ENCODE measurements at regions not wholly inside any gene's neighbourhood (a gene's known extent, or its start where the extent isn't known, plus 50 kb on each side); places are given as distances from the start of the nearest gene placed in this dataset.

- Histone ChIP-seq H3K9ac (replicated peaks; ENCODE audit: extremely low read depth, insufficient read depth, low read length) (no peak overlapping the region), H3K27ac (ENCODE audit: insufficient read depth, low read depth, low read length) (no peak overlapping the region), H3K79me2 (ENCODE audit: control insufficient read depth, insufficient read depth, low read length) (no peaks in the 10 kb centered on the region), H4K20me1 (replicated peaks; ENCODE audit: control insufficient read depth, extremely low read depth, insufficient read depth, low read length) (no peaks in the 10 kb centered on the region), H3K4me1 (ENCODE audit: control insufficient read depth, extremely low read depth, insufficient read depth, low read length) (peaks cover 4% of the 10 kb centered on the region), H3K9me3 (replicated peaks; ENCODE audit: control insufficient read depth, insufficient read depth, low read length) (no peaks in the 10 kb centered on the region), H2AFZ (ENCODE audit: low read depth, low read length) (no peak overlapping the region), H3K27me3 (ENCODE audit: control insufficient read depth in 2 of 2, insufficient read depth in 2 of 2, low read length in 2 of 2) (no peaks in the 10 kb centered on the region), H3K4me2 (ENCODE audit: insufficient read depth, low read length) (no peak overlapping the region), H3K36me3 (ENCODE audit: control insufficient read depth in 2 of 2, extremely low read depth in 1 of 2, insufficient read depth in 2 of 2, low read length in 2 of 2) (no peaks in the 10 kb centered on the region), H3K9me1 (replicated peaks; ENCODE audit: control insufficient read depth, extremely low read depth, insufficient read depth, low read length) (no peaks in the 10 kb centered on the region), H3K4me3 (replicated peaks in 1 of 3; ENCODE audit: insufficient read depth in 1 of 3, low read depth in 1 of 3, low read length in 3 of 3) (no peak overlapping the region)
- no peak for DNase-seq (ENCODE audit: low read depth, low spot score)
- intact Hi-C loops (cut with micrococcal nuclease), result no loop called here
- BruUV-seq (replicated peaks), result no TSS peak
- dilution Hi-C loops (cut with MboI; ENCODE audit: extremely low pct_ligation_motif_present, low sequenced_read_pairs), result no loop called here
- TF ChIP-seq JUN (IDR thresholded peaks at IDR 0.05; ENCODE audit: borderline replicate concordance, insufficient read depth, insufficient read length, low read depth), result no peak
- ChIA-PET POLR2A (no interaction called here), CTCF (interaction anchor here (0.8 to 4.7 kb wide), 4 partner anchors 10 to 51 kb away, joined by 3 to 26 read pairs (median 8); no protein-coding TSS in a partner anchor)
- FAIRE-seq, result peak; percentile 15
Measured at GRCh38 chr3:43213631-43214030, 72.7 kb upstream of the SNRK start.

GRCh38 chr3:43212914-43213611, 73.3 kb upstream of the SNRK start:
- H3K4me2 ChIP-seq (ENCODE audit: insufficient read depth, low read length), result no peak overlapping the region
- no peaks in the 10 kb centered on the region for H3K9me3 ChIP-seq (replicated peaks; ENCODE audit: control insufficient read depth, insufficient read depth, low read length)
- no peaks in the 10 kb centered on the region for H3K79me2 ChIP-seq (ENCODE audit: control insufficient read depth, insufficient read depth, low read length)
- no peaks in the 10 kb centered on the region for H3K27me3 ChIP-seq (ENCODE audit: control insufficient read depth in 2 of 2, insufficient read depth in 2 of 2, low read length in 2 of 2)
- ChIA-PET CTCF (interaction anchor here (0.8 to 4.7 kb wide), 5 partner anchors 11 to 51 kb away, joined by 3 to 26 read pairs (median 4); no protein-coding TSS in a partner anchor), POLR2A (no interaction called here)
- no peaks in the 10 kb centered on the region for H3K36me3 ChIP-seq (ENCODE audit: control insufficient read depth in 2 of 2, extremely low read depth in 1 of 2, insufficient read depth in 2 of 2, low read length in 2 of 2)
- DNase-seq (ENCODE audit: low read depth, low spot score) (no peak), FAIRE-seq (no peak)
- intact Hi-C loops (cut with micrococcal nuclease) (no loop called here), dilution Hi-C loops (cut with MboI; ENCODE audit: extremely low pct_ligation_motif_present, low sequenced_read_pairs) (no loop called here)
- no peaks in the 10 kb centered on the region for H3K9me1 ChIP-seq (replicated peaks; ENCODE audit: control insufficient read depth, extremely low read depth, insufficient read depth, low read length)
- H3K27ac ChIP-seq (ENCODE audit: insufficient read depth, low read depth, low read length), result no peak overlapping the region
- BruUV-seq (replicated peaks), result no TSS peak
- peaks cover 4% of the 10 kb centered on the region for H3K4me1 ChIP-seq (ENCODE audit: control insufficient read depth, extremely low read depth, insufficient read depth, low read length)
- H2AFZ ChIP-seq (ENCODE audit: low read depth, low read length), result no peak overlapping the region
- H4K20me1 ChIP-seq (replicated peaks; ENCODE audit: control insufficient read depth, extremely low read depth, insufficient read depth, low read length), result no peaks in the 10 kb centered on the region
- no peak overlapping the region for H3K9ac ChIP-seq (replicated peaks; ENCODE audit: extremely low read depth, insufficient read depth, low read length)
- no peak overlapping the region for H3K4me3 ChIP-seq (replicated peaks in 1 of 3; ENCODE audit: insufficient read depth in 1 of 3, low read depth in 1 of 3, low read length in 3 of 3)
- TF ChIP-seq POLR2AphosphoS5 (IDR thresholded peaks at IDR 0.05; ENCODE audit: insufficient read depth, low read depth, low read length), result no peak
- no peak for TF ChIP-seq FOS (IDR thresholded peaks at IDR 0.05; ENCODE audit: borderline replicate concordance, insufficient read depth, low read length)
- no peak for TF ChIP-seq GATA2 (IDR thresholded peaks at IDR 0.05; ENCODE audit: insufficient read depth, insufficient read length, low read depth, low read length)
- TF ChIP-seq JUN (IDR thresholded peaks at IDR 0.05; ENCODE audit: borderline replicate concordance, insufficient read depth, insufficient read length, low read depth), result no peak
- no peak for TF ChIP-seq MAX (IDR thresholded peaks at IDR 0.05; ENCODE audit: insufficient read depth, insufficient read length)
- TF ChIP-seq POLR2A (IDR thresholded peaks at IDR 0.05; ENCODE audit: low read depth, low read length), result no peak
- TF ChIP-seq EZH2 (IDR thresholded peaks at IDR 0.05; ENCODE audit: borderline replicate concordance, low read depth, low read length, severe bottlenecking), result no peak
- TF ChIP-seq CTCF (IDR thresholded peaks at IDR 0.05; ENCODE audit: extremely low read depth in 1 of 2, insufficient read depth in 1 of 2, low read depth in 1 of 2, low read length in 2 of 2), result no peak
